SKM-1 treated with dmso at 0.1 percent for 144 hours (cell line): ENCODE measurements at regions not wholly inside any gene's neighbourhood (a gene's known extent, or its start where the extent isn't known, plus 50 kb on each side); places are given as distances from the start of the nearest gene placed in this dataset.

Experiments used
- DNase-seq: peaks from one replicate; lab custom pipeline; 2025; ENCODE audit not compliant: unreplicated experiment; lab: John Stamatoyannopoulos, UW

DNA sequence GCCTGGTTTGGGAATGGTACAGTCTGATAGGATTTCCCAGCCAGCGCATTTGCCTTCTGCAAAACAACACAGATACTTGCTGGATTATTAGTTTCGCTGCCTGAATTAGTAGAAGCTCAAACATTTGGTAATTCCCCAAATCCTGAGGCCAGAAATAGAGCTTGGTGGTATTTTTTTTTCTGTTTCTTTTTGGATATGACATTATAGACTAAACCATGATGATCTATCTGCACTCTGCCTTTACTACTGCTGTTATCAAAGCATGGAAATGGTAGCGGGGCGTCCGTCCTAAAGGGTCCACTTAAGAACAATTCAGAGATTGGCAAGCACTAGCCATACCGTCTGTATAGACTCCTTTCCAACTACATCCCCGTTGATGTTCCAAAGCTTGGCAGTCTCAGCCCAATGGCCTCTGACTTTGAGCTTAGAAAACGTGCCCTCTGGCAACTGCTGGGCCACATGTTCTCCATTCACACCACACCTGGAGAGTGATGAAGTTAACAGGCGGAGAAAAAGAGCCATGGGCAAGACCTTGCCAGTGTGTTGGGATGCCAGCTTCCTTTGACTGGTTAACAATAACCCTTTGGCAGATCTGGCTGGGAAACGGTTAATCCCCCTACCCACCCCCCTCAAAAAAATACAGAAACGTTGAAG is 241.0 kb upstream of the NR2F2 start:
- DNase-seq = no peak

DNA sequence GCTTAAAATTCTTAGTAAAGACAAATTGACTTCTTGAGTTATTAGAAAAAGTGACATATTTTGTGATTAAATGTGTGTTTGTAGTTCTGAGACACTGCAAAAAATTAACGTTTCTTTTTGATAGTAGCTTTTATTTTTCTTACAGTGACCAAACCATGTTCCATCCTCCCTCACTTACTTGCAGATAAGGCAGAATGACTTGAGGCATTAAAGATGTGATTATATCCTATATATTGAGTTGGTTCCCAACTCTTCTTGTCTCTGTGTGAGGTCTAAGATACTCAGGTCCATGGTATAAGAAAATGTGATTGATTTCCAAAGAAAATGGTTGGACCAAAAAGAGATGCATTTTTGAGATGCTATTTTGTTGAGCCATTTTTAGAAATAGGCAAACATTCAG is 238.3 kb upstream of the NR2F2 start:
- DNase-seq = no peak

DNA sequence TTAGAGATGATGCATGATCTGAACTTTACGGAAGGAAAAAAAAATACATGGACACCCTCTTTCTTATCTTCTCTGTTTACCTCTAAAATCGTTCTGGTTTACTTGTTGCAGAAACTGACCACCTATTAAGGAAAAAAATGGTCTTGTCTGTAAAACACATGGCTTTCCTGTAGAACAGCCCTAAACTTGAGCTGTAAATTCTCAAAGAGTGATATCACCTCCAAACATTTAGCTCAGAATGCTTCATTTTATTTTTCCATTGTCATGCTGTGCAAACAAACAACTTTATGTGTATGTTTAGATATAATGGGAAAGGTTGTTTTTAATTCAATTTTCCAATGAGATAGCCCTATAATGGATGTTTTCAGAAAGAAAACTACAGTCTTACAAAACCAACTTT is 237.4 kb upstream of the NR2F2 start:
- no peak for DNase-seq

DNA sequence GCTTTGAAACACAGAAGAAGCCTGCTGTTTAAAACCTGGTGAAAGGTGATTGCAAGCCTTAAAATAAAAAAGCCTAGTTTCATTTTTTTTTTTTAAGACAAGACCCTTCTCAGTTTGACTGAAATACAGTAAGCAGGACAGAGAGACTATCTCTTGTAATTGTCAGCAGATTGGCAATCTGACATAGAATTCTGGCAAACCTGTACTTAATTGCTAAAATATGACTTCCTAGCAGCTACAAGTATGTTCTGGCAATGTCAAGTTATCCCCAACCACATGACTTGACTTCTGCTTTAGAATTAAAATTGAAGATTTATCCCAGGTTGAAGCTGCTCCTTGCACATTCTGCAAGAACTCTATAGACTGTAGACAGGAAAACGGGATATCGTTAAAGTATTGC is 232.8 kb upstream of the NR2F2 start:
- DNase-seq = no peak

DNA sequence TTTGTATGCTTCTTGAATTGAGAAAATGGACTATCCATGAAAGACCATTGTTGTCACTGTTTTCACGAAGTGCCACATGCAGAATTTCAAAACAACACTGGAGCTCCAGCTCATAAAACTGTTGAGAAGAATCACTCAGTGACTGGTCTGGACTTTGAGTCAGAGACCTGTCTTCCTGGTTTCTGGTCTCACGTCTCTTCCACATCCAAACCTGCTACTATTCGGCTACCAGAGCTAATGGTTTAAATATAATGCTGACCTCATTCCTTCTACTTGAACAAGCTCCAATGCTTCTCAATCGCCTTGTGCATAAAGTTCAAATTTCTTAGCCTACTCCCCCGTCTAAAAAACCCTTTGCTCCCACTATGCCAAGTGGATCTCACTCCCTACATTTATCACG is 227.9 kb upstream of the NR2F2 start:
- DNase-seq = no peak

DNA sequence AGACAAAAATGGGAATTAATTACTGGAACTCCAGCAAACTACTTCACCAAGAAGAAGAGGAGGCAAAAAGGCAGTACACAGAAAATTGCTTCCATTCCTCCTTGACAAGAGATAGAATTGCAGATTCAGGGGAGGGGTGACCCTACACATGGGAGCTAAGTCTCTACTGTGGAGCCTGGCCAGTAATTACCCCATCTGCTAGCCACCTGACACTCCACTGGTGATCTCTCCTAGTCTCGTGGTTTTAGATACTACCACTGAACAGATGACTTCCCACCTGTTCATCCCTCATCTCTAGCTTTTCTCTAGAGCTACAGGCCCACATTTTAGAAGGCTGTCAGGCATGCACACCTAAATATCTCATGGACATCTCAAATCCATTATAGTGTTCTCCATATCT is 224.3 kb upstream of the NR2F2 start:
- DNase-seq = no peak

DNA sequence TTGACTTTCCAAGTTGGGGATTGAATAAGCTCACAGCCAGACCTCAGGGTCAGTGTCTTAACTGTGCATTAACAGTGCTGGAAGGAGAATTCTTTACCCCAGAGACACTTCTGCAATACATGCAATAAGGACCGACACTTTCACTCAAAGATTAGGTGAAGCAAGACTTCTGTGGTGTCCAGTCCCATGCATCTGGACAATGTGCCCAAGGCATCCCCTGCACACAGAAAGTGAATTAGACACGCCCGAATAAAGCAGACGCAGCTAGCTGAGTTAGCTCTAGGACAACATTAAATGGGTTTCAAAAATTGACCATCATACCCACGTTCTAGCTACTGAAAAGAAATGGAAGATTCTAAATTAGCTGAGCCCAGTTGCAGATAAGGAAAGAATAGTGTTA is 223.9 kb upstream of the NR2F2 start:
- no peak for DNase-seq

DNA sequence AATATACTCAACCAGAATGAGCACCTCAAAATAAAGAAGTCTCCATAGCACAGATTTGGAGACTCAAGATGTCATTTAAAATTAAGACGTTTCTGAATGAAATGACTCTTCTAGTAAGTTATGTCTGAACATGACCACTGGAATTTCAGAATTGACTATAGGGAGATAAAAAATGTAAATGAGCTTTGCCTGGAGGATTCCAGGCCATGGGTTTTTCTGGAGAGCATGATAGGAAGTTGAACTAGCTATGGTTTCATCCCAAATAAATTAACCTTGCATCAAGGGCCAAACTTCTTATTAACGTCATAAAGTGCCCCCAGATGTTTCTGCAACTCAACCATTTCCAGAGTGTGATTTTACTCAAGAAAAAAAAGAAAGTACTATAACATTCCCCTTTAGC is 222.6 kb upstream of the NR2F2 start:
- no peak for DNase-seq

DNA sequence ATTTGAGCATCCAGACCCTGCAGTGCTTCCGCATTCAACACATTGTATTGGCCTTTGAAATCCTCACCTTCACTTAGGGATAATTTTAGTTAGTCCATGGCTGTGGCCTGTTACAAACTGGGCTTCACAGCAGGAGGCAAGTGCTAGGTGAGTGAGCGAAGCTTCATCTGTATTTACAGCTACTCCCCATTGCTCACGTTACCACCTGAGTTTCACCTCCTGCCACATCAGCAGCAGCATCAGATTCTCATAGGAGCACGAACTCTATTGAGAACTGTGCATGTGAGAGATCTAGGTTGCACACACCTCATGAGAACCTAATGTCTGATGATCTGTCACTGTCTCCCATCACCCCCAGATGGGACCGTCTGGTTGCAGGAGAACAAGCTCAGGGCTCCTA is 222.1 kb upstream of the NR2F2 start:
- DNase-seq = no peak

DNA sequence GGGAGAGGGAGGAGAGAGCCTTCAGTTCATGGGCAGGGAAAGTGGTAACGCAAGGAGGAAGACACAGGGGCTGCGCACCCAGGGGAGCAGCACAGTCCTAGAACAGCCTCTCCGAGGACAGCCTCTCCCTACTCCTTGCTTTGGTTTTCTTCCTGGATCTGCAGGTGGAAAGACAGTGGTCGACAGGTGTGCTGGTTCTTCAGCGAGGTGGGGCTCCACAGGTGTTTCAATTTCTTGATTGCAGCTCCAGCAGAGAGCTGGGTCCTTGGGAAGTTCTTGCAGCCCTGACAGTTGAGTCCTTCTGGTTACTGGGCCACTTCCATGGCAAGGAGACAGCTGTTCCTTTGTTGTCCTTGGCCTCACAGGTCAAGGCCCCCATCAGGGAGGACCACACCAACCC is 220.7 kb upstream of the NR2F2 start:
- DNase-seq = no peak

DNA sequence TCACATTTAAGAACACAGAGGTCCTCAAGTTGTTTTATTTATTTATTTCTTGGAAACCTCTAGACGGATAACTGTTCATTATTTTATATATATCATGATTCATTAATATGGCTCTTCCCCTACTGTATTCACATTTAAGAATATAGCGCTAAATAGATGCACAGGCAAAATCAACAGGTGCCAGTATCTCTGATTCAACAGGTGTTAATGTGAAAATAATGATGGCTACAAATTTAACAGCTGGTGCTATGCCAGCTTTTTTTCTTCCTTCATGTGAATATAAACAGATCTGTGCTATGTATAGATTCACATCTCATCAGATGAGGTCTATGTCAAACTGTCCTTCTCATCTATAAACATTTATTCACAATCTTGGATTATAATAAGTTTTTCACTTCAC is 218.5 kb upstream of the NR2F2 start:
- no peak for DNase-seq

DNA sequence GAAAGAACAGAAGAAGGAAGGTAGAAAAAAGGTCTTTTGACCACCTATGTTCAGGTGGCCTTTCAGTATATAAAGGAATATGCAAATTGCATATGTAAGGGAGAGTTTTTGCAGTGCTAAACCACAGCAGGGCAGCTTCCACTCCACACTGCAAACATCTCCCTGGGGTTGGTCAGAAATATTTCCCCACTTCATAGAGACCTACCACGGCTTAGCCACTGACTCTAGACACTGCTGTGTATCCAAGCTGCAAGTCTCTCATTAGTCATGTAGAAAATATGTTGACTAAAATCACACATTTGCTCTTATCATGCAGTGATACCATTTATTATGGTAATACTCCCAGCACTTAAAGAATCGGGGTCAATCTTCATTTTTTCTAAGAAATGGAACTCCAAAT is 214.9 kb upstream of the NR2F2 start:
- DNase-seq = no peak

DNA sequence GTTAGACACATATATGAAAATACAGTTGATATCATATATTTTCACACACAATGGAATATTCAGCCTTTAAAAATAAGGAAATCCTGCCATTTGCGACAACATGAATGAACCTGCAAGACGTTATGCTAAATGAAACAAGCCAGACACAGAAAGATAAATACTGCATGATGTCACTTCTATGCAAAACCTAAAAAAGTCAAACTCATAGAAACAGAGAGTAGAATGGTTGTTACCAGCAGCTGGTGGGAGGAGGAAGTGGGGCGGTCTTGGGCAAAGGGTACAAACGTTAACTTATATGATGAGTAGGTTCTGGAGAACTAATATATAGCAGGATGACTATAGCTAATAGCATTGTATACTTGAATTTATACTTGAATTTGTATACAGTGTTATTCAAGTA is 213.2 kb upstream of the NR2F2 start:
- no peak for DNase-seq

DNA sequence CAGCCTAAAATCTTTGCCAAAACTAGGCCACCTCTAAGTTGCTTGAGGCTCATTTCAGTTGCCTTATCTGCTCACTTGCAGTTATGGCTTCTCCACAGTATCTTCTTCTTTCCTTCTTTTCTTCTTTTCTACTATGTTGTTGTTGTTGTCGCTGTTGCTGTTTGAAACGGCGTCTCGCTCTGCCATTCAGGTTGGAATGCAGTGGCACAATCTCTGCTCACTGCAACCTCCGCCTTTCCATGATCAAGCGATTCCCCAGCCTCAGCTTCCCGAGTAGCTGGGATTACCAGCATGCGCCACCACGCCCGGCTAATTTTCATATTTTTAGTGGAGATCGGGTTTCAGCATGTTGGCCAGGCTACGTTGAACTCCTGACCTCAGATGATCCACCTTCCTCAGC is 210.8 kb upstream of the NR2F2 start:
- no peak for DNase-seq

DNA sequence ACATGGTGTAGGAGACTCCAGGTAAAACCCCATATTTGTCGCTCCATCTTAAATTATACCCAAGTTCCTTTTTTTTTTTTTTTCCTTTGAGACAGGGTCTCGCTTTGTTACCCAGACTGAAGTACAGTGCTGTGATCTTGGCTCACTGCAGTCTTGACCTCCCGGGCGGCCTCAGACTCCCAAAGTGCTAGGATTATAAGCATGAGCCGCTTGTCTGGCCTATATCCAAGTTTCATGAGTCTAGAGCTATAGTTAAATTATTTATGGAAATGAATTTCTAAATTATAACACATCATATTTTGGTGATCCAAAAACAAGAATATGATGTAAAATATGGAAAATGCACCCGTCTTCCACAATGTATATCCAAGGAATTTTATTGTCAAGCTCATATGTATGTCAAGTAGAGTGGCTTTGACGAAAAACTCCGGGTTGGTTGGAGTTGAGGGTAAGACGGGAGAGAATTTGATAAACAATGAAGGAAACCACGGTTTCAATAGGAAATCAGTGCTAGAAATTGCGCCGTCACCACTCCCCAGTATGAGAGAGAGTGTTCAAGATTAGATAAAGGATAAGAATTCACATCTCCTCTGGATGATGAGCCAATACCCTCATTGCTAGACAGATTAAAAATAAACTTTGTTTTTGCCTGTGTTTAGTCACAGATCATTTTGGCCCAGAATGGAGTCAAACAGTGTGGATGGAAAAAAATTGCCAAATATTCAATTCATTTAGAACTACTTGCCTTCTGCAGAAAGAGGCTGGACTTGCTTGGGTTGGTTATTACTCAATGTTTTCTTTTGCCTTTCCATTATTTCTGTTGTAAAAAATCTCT is 209.2 kb upstream of the NR2F2 start:
- DNase-seq = no peak

DNA sequence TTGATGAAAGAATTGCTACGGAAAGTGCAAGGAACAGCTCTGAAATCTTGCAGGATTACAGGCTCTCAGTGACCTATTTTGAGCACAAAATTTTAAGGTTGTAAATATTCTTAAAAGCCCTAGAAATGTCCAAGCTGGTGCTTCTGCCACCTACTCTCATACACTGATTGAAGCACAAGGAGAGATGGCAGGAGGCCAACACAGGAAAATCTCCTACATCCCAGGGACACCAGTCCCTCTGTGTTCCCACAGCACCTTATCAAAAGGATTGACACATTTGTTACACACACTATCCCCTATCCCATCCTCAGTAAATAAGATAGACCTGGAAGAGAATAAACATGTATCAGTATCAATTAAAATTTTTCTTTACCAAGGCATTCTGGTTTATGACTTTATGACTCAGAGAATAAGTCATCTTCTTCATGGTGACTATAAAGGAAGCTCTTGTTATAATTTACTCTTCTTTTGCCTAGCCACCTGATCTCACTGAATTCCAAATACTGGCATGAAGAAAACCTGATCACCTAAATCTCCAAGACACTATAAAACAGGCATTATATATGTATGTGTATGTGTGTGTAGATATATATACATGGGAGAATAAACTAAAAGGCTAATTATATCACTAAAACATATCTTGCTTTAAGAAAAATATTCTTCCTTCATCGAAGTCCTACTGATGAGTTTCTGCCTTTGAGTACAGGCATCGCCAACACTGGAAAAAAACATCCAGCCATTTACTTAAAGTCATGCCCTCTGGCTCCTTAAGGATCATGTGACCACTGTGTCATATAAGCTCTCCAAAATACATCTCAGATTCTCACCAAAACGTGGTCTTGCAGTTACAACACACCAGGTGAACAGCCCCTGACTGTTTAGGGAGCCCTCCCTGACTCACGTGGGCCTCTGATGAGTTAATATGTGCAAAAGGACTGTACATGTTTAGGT is 208.1 kb upstream of the NR2F2 start:
- no peak for DNase-seq

DNA sequence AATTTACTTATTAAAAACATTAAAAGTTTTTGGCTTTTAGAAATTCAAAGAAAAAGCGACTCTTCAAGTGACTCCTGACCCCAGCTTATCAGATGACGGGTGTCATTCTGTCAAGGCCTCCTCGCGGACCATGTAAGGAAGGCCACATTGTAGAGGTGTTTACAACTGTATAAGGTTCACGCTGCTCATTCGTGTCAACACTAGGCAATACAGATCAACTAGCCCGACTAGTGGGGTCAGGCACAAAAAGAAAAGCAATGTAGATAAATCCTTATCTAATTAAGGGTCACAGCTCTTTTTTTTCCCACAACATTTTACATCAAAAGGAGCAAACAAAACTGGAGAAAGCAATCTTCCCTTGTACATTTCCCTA is 207.5 kb upstream of the NR2F2 start:
- no peak for DNase-seq

DNA sequence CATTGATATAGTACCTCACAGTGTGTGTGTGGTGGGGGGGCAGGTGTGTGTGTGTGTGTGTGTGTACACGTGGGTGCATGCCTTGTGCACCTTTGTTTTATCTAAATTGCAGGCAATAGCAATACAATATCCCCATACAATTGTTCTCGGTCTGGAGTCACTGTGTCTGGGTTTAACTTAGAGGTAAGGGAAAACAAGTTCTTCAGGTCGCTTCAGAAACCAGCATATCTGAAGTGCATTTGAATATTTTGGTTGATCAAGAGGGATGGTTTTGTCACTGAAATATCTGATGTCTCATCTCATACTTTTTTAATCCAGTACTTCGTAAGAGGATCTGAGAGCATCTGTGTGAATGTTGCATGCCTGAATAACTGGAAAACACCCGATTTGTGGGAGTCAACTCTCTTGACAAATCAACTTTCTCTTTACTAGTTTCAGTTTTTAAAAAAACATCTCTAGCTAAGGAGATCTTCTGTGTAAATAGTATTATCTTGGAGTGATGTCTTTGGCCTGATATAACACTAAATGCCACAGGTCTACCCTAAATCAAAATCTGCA is 206.8 kb upstream of the NR2F2 start:
- DNase-seq = no peak

DNA sequence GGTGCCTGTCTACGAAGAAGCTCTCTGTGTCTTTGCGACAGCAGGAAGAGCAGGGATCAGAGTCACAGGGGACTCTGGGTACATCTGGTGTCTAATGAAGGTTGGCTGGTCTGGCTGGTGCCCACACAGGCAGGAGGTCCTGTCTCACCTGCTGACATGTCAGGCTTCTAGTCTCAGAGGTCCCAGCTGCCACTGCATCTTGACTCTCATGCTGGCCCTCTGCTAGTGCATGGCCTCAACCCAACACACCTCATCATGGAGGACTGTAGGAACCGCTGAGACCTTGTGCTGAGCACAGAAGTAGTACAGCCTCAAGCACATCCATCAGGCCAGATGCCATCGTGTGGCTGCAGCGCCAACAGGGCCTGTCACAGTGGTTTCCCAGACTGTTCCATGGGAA is 206.1 kb upstream of the NR2F2 start:
- DNase-seq = no peak

DNA sequence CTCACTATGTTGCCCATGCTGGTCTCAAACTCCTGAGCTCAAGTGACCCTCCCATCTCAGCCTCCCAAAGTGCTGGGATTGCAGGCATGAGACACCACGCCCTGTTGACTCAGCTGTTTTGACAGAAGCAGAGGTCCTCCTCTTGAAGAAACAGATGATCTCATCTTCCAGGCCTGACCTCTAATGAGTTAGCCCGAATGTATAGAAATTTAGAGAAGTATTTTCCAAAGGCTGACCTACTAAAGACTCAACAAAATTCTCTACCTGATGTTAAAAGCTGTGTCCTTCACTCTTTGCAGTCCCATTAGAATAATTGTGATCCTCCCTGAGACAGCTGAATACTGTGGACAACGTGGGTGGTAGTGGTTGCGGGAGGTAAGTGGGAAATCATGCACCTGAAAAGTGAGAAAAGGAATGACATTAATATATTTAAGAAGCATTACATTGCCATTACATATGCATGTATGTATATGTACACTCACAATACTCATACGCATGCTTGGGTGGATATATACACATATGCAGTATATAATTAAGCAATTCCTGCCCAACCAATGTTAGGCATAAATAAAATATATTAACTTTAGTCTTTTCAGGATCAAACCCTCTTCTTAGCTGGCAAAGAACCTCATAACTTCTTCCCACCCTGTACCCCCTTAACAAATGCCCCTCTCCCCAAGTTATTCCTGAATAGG is 204.6 kb upstream of the NR2F2 start:
- DNase-seq = no peak

DNA sequence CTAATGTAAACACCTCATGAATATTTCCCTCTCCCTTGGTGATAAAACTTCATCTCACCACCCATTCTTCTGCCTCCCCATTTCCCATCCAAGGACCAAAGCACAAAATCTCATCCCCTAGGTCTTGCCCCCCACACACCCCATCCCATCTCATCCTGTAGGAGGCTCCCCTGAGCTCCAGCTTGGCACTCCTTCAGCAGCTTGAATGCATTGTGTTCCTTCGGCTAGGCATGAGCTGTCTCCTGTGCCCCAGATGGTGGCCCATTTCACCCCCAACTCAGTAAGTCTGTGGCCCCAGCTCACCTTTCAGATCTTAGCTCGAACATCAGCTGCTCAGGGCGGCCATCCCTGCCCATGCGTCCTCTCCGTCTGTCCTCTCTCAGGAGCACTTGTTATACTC is 203.6 kb upstream of the NR2F2 start:
- DNase-seq = no peak
